A673 (cell line): ENCODE measurements at regions not wholly inside any gene's neighbourhood (a gene's known extent, or its start where the extent isn't known, plus 50 kb on each side); places are given as distances from the start of the nearest gene placed in this dataset.

ENCODE experiments used
- CTCF ChIP-seq: fragments of 300-800, 200-600 bp; sonication (generic); conservative IDR thresholded peaks from 2 replicates; pipeline ENCODE4 v1.5.1; 2017; ENCODE audit warnings: low read depth, mild to moderate bottlenecking, antibody characterized with exemption, low read length, moderate library complexity, mixed read lengths
- EZH2 ChIP-seq: fragments of 200-600 bp; sonication (generic); IDR thresholded peaks from 2 replicates; pipeline ENCODE4 v1.6.1; 2017; ENCODE audit warnings: borderline replicate concordance, low read depth, mild to moderate bottlenecking, mixed read lengths, antibody characterized with exemption, low read length; ENCODE audit not compliant: poor library complexity, severe bottlenecking

- no peak for TF ChIP-seq EZH2
- TF ChIP-seq CTCF, result no peak
Measured at GRCh38 chr14:97210202-97210601, 413.0 kb downstream of the VRK1 start.
